ENCODE measurements at regions not wholly inside any gene's neighbourhood (a gene's known extent, or its start where the extent isn't known, plus 50 kb on each side); places are given as distances from the start of the nearest gene placed in this dataset.

DNA sequence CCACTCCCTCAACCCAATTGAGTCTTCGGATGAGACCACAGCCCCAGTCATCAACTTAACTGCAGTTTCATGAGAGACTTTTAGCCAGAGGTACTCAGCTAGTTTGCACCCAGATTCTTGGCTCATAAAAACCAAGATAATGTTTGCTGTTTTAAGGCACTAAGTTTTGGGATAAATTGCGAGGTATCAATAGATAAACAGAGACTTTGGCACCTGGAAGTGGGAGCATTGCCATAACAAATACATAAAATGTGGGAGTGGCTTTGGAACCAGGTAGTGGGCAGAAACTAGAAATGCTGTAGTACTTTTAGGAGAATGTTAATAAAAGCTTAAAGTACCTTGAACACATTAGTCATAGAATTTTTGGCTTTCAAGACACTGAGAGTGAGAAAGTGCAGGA, 439.8 kb downstream of the SH3GL2 start:
- TF ChIP-seq, protein P1, sequence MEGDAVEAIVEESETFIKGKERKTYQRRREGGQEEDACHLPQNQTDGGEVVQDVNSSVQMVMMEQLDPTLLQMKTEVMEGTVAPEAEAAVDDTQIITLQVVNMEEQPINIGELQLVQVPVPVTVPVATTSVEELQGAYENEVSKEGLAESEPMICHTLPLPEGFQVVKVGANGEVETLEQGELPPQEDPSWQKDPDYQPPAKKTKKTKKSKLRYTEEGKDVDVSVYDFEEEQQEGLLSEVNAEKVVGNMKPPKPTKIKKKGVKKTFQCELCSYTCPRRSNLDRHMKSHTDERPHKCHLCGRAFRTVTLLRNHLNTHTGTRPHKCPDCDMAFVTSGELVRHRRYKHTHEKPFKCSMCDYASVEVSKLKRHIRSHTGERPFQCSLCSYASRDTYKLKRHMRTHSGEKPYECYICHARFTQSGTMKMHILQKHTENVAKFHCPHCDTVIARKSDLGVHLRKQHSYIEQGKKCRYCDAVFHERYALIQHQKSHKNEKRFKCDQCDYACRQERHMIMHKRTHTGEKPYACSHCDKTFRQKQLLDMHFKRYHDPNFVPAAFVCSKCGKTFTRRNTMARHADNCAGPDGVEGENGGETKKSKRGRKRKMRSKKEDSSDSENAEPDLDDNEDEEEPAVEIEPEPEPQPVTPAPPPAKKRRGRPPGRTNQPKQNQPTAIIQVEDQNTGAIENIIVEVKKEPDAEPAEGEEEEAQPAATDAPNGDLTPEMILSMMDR (IDR thresholded peaks at IDR 0.05; ENCODE audit: low read length): no peak
- no peak for TF ChIP-seq EZH2 (optimal IDR thresholded peaks at IDR 0.05; ENCODE audit: low read depth, low read length)

All from MM.1S (cell line).